NCI-H1930 (cell line): ENCODE measurements at regions not wholly inside any gene's neighbourhood (a gene's known extent, or its start where the extent isn't known, plus 50 kb on each side); places are given as distances from the start of the nearest gene placed in this dataset.

Experiments
- DNase-seq, 2 experiments: peaks; one replicate each; lab custom pipeline; 2025; lab: John Stamatoyannopoulos, UW

- DNase-seq, result no peak
Measured at GRCh38 chr20:40393197-40394079, 295.6 kb downstream of the MAFB start.

GRCh38 chr20:40390654-40391053 lies 298.4 kb downstream of the MAFB start:
- DNase-seq, result no peak

- no peak for DNase-seq
Measured at GRCh38 chr20:40370800-40371199, 318.2 kb downstream of the MAFB start.

GRCh38 chr20:40368876-40369275 lies 320.2 kb downstream of the MAFB start:
- DNase-seq, result no peak

GRCh38 chr20:40361916-40362315 lies 327.1 kb downstream of the MAFB start:
- no peak for DNase-seq

- no peak for DNase-seq
Measured at GRCh38 chr20:40359131-40359912, 329.7 kb downstream of the MAFB start.

GRCh38 chr20:40354880-40355279 lies 334.2 kb downstream of the MAFB start:
- no peak for DNase-seq

GRCh38 chr20:40343390-40343789 lies 345.6 kb downstream of the MAFB start:
- no peak for DNase-seq

GRCh38 chr20:40341561-40341960 lies 347.5 kb downstream of the MAFB start:
- DNase-seq, result no peak

- no peak for DNase-seq
Measured at GRCh38 chr20:40339661-40340449, 349.2 kb downstream of the MAFB start.

- DNase-seq, result no peak
Measured at GRCh38 chr20:40336533-40336932, 352.5 kb downstream of the MAFB start.

- DNase-seq, result no peak
Measured at GRCh38 chr20:40335901-40336351, 353.1 kb downstream of the MAFB start.

GRCh38 chr20:40335437-40335836 lies 353.6 kb downstream of the MAFB start:
- DNase-seq, result no peak

GRCh38 chr20:40333591-40333990 lies 355.4 kb downstream of the MAFB start:
- no peak for DNase-seq

- no peak for DNase-seq
Measured at GRCh38 chr20:40331807-40332560, 357.1 kb downstream of the MAFB start.

- no peak for DNase-seq
Measured at GRCh38 chr20:40331249-40331648, 357.8 kb downstream of the MAFB start.

- DNase-seq, result no peak
Measured at GRCh38 chr20:40329321-40329720, 359.7 kb downstream of the MAFB start.

GRCh38 chr20:40326784-40327183 lies 362.3 kb downstream of the MAFB start:
- no peak for DNase-seq

GRCh38 chr20:40325006-40325568 lies 363.9 kb downstream of the MAFB start:
- no peak for DNase-seq

- no peak for DNase-seq
Measured at GRCh38 chr20:40323361-40323794, 365.7 kb downstream of the MAFB start.

GRCh38 chr20:40322941-40323340 lies 366.1 kb downstream of the MAFB start:
- DNase-seq, result no peak
